Stimulated activated naive CD8-positive, alpha-beta T cell treated with anti-CD3 and anti-CD28 coated beads, Interleukin-15, Interleukin-2, amounts not matched to agents 100 U/mL and 50 U/mL, for 24 hours (primary cell): ENCODE measurements at regions not wholly inside any gene's neighbourhood (a gene's known extent, or its start where the extent isn't known, plus 50 kb on each side); places are given as distances from the start of the nearest gene placed in this dataset.

Experiments
- ATAC-seq: fragments of 150-1000 bp; cut with Tn5 transposase; one replicate; pipeline ENCODE4 v1.10.0; 2021
- DNase-seq: peaks from one replicate; pipeline ENCODE4 v3.0.0; 2021

GRCh38 chr19:32208060-32208459, 137.3 kb upstream of the ZNF507 start:
- ATAC-seq: no peak
- no peak for DNase-seq

GRCh38 chr19:32219392-32219791, 126.0 kb upstream of the ZNF507 start:
- no peak for ATAC-seq
- DNase-seq: no peak

GRCh38 chr19:32219881-32220472, 125.4 kb upstream of the ZNF507 start:
- DNase-seq: no peak

GRCh38 chr19:32220951-32221350, 124.5 kb upstream of the ZNF507 start:
- ATAC-seq (no peak), DNase-seq (no peak)

More at GRCh38 chr19:32219881-32220472, 125.4 kb upstream of the ZNF507 start:
- ATAC-seq: no peak

GRCh38 chr19:32222556-32222955, 122.9 kb upstream of the ZNF507 start:
- DNase-seq: no peak
- ATAC-seq: no peak

- ATAC-seq: no peak
- no peak for DNase-seq
Observed at GRCh38 chr19:32223106-32223505, 122.3 kb upstream of the ZNF507 start.

GRCh38 chr19:32223595-32224370, 121.6 kb upstream of the ZNF507 start:
- DNase-seq: peak; percentile 8
- ATAC-seq: peak; percentile 58

- DNase-seq (peak; percentile 77), ATAC-seq (peak; percentile 67)
Observed at GRCh38 chr19:32224371-32225244, 120.8 kb upstream of the ZNF507 start.

- ATAC-seq: no peak
- DNase-seq: no peak
Observed at GRCh38 chr19:32227561-32228165, 117.7 kb upstream of the ZNF507 start.

GRCh38 chr19:32230441-32230840, 115.0 kb upstream of the ZNF507 start:
- no peak for DNase-seq
- no peak for ATAC-seq

- no peak for ATAC-seq
- DNase-seq: no peak
Observed at GRCh38 chr19:32231020-32231419, 114.4 kb upstream of the ZNF507 start.

GRCh38 chr19:32231691-32232090, 113.7 kb upstream of the ZNF507 start:
- DNase-seq: no peak
- ATAC-seq: no peak

GRCh38 chr19:32232449-32232848, 113.0 kb upstream of the ZNF507 start:
- ATAC-seq (no peak), DNase-seq (no peak)

GRCh38 chr19:32233091-32233490, 112.3 kb upstream of the ZNF507 start:
- no peak for DNase-seq
- ATAC-seq: no peak

GRCh38 chr19:32233885-32234284, 111.5 kb upstream of the ZNF507 start:
- DNase-seq: no peak
- ATAC-seq: no peak

GRCh38 chr19:32234663-32235217, 110.7 kb upstream of the ZNF507 start:
- no peak for DNase-seq
- ATAC-seq: no peak

- DNase-seq (no peak), ATAC-seq (no peak)
Observed at GRCh38 chr19:32238076-32238475, 107.3 kb upstream of the ZNF507 start.

- no peak for ATAC-seq
- DNase-seq: no peak
Observed at GRCh38 chr19:32240316-32240715, 105.1 kb upstream of the ZNF507 start.

- no peak for ATAC-seq
- no peak for DNase-seq
Observed at GRCh38 chr19:32241306-32241705, 104.1 kb upstream of the ZNF507 start.

GRCh38 chr19:32241932-32242710, 103.3 kb upstream of the ZNF507 start:
- no peak for ATAC-seq

GRCh38 chr19:32246006-32246405, 99.4 kb upstream of the ZNF507 start:
- ATAC-seq (no peak), DNase-seq (no peak)

More at GRCh38 chr19:32241932-32242710, 103.3 kb upstream of the ZNF507 start:
- no peak for DNase-seq
